Cardiac muscle cell (in vitro differentiated cells and primary cell): ENCODE measurements at regions not wholly inside any gene's neighbourhood (a gene's known extent, or its start where the extent isn't known, plus 50 kb on each side); places are given as distances from the start of the nearest gene placed in this dataset.
A peak's percentile ranks its signal among the peaks of the same experiment; 100 is the strongest.

Experiments
- DNase-seq, 2 donors: peaks; one replicate each; pipeline versions ENCODE4 v3.0.0 to v3.0.0-alpha.2; 2010 to 2017; ENCODE audit warnings: low read depth in 1 of 2, low spot score in 1 of 2
- H3K27ac ChIP-seq: fragments of 200-600 bp; sonication (generic); 2 replicates; pipeline ENCODE4 v1.5.1; 2016
- H3K27me3 ChIP-seq: fragments of 200-600 bp; sonication (generic); 2 replicates; pipeline ENCODE4 v1.6.0; 2016; ENCODE audit warnings: control low read depth
- H3K36me3 ChIP-seq: fragments of 200-600 bp; sonication (generic); 2 replicates; pipeline ENCODE4 v1.5.1; 2016; ENCODE audit warnings: control low read depth
- H3K4me1 ChIP-seq: fragments of 200-600 bp; sonication (generic); 2 replicates; pipeline ENCODE4 v1.8.1; 2017; ENCODE audit warnings: low read depth, mild to moderate bottlenecking, mixed run types
- H3K4me3 ChIP-seq: fragments of 200-600 bp; sonication (generic); 2 replicates; pipeline ENCODE4 v1.5.1; 2016; ENCODE audit warnings: mild to moderate bottlenecking
- H3K9me3 ChIP-seq: fragments of 200-600 bp; sonication (generic); 2 replicates; pipeline ENCODE4 v1.5.1; 2017; ENCODE audit warnings: low read depth, mild to moderate bottlenecking, control low read depth
- TF ChIP-seq, protein P1 (sequence below): IDR thresholded peaks from 2 replicates; pipeline ENCODE4 v1.5.1; 2012; ENCODE audit warnings: low read depth, mild to moderate bottlenecking, low read length

DNA sequence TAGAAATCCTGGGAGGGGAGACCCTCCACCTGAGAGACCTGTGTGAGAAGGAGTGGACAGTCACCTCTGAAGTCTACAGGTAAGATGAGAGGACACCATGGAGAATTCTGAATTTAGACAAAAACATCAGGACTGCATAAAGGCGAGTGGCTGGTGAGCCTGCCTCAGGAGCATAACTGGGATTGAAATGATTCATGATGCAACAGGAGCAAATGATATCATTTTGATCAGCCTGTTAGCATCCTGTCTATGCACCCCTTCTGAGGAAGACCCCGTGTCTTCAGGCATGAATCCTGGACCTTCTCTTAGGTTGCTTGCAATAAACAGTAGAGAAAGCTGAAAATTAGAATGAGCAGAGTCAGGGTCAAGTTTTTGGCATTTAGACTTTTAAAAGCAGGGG lies 245.8 kb downstream of the ETAA1 start:
- Histone ChIP-seq H3K27me3 (no peaks in the 10 kb centered on the region), H3K4me3 (no peak overlapping the region), H3K4me1 (peaks cover 8% of the 10 kb centered on the region), H3K36me3 (no peaks in the 10 kb centered on the region), H3K27ac (no peak overlapping the region), H3K9me3 (no peaks in the 10 kb centered on the region)
- TF ChIP-seq, protein P1, sequence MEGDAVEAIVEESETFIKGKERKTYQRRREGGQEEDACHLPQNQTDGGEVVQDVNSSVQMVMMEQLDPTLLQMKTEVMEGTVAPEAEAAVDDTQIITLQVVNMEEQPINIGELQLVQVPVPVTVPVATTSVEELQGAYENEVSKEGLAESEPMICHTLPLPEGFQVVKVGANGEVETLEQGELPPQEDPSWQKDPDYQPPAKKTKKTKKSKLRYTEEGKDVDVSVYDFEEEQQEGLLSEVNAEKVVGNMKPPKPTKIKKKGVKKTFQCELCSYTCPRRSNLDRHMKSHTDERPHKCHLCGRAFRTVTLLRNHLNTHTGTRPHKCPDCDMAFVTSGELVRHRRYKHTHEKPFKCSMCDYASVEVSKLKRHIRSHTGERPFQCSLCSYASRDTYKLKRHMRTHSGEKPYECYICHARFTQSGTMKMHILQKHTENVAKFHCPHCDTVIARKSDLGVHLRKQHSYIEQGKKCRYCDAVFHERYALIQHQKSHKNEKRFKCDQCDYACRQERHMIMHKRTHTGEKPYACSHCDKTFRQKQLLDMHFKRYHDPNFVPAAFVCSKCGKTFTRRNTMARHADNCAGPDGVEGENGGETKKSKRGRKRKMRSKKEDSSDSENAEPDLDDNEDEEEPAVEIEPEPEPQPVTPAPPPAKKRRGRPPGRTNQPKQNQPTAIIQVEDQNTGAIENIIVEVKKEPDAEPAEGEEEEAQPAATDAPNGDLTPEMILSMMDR: no peak
- no peak for DNase-seq

- TF ChIP-seq, protein P1: no peak
- no peak for DNase-seq
- no peaks in the 10 kb centered on the region for H3K36me3 ChIP-seq
These were observed 248.4 kb downstream of the ETAA1 start for GRCh38 chr2:67645280-67646138.

GRCh38 chr2:67646714-67647333 lies 249.7 kb downstream of the ETAA1 start:
- H3K27me3 ChIP-seq: no peaks in the 10 kb centered on the region
- TF ChIP-seq, protein P1: no peak
- H3K4me3 ChIP-seq: no peak overlapping the region
- no peaks in the 10 kb centered on the region for H3K9me3 ChIP-seq
- no peak overlapping the region for H3K27ac ChIP-seq
- no peaks in the 10 kb centered on the region for H3K36me3 ChIP-seq
- no peak for DNase-seq
- peaks cover 37% of the 10 kb centered on the region for H3K4me1 ChIP-seq

More at GRCh38 chr2:67645280-67646138, 248.4 kb downstream of the ETAA1 start:
- Histone ChIP-seq H3K4me1 (peaks cover 27% of the 10 kb centered on the region), H3K9me3 (no peaks in the 10 kb centered on the region), H3K27ac (no peak overlapping the region), H3K27me3 (no peaks in the 10 kb centered on the region), H3K4me3 (no peak overlapping the region)

DNA sequence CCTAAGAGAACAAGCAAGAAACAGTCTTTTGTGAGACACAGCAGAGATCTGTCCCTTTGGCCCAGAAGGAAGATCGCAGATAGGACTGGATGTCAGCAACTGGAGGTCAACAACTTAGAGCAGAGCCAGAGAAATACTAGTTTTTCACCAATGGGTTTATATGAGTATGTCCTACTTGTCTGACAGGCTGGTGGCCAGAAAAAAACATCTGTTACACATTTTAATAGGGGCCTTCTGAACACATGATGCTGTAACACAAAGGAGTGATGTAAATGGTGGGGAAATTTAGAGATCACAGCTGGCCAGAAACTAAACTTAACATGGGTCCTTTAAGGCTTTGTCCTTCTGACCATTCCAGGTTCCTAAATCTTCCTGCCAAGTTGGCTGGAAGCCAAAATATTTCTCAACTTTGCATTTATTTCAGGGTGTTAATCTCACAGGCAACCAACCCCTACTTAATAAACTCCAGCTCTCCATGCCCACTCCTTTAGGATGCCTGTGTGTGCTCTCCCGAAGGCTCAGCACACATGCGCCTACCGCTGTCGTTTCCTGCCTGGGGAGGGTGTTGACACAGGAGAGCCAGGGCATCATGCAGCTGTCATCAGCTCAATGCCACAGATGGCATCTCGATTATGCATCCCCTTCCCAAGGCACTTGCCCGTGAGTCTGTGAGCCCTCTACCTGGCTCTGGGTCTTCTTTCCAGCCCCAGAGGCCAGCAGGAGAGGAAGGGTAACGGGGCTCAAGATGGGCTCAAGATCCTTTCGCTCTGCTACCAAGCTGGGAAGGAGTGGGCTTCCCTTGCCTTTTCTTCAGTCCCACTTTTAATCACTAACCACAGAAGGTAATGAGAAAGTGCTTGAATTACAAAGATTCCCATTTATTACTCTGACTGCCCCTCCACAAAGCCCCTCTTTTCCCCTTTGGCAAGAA lies 252.5 kb downstream of the ETAA1 start:
- Histone ChIP-seq H3K9me3 (no peaks in the 10 kb centered on the region), H3K4me3 (no peak overlapping the region), H3K36me3 (no peaks in the 10 kb centered on the region), H3K27me3 (no peaks in the 10 kb centered on the region), H3K4me1 (peaks cover 37% of the 10 kb centered on the region), H3K27ac (no peak overlapping the region)
- TF ChIP-seq, protein P1: no peak
- peak; percentile 36 to 96 for DNase-seq

- H3K36me3 ChIP-seq: no peaks in the 10 kb centered on the region
- peaks cover 35% of the 10 kb centered on the region for H3K4me1 ChIP-seq
- peak; percentile 93 to 98 for DNase-seq
- TF ChIP-seq, protein P1: peak; percentile 95
- no peak overlapping the region for H3K27ac ChIP-seq
- no peaks in the 10 kb centered on the region for H3K9me3 ChIP-seq
- no peak overlapping the region for H3K4me3 ChIP-seq
- H3K27me3 ChIP-seq: no peaks in the 10 kb centered on the region
These were observed 253.4 kb downstream of the ETAA1 start for GRCh38 chr2:67650291-67651133.
